A172 (cell line): ENCODE measurements at regions not wholly inside any gene's neighbourhood (a gene's known extent, or its start where the extent isn't known, plus 50 kb on each side); places are given as distances from the start of the nearest gene placed in this dataset.

Source experiments
- DNase-seq: peaks from one replicate; pipeline ENCODE4 v3.0.0-alpha.2; 2015; ENCODE audit warnings: low spot score

GRCh38 chr3:21142031-21142430 lies 609.0 kb downstream of the ZNF385D start:
- no peak for DNase-seq

GRCh38 chr3:21140785-21141184 lies 610.2 kb downstream of the ZNF385D start:
- no peak for DNase-seq

DNA sequence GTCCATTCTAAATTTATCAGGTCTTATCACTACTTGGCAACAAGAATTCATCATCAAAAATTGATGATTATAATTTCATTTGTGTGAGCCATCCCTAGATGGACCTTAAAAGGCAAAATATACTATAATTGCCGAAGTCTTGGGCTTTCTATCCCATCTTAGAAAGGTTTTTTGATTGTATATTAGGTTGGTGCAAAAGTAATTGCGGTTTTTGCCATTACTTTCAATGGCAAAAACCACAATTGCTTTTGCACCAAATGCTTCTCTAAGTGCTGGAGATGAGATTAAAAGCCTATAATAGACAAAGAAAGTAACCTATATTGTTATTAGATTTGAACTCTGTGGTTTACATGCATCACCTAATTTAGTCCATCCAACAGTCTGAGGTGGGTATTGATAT lies 612.9 kb downstream of the ZNF385D start:
- no peak for DNase-seq

- DNase-seq: no peak
These were observed 618.1 kb downstream of the ZNF385D start for GRCh38 chr3:21132896-21133295.

DNA sequence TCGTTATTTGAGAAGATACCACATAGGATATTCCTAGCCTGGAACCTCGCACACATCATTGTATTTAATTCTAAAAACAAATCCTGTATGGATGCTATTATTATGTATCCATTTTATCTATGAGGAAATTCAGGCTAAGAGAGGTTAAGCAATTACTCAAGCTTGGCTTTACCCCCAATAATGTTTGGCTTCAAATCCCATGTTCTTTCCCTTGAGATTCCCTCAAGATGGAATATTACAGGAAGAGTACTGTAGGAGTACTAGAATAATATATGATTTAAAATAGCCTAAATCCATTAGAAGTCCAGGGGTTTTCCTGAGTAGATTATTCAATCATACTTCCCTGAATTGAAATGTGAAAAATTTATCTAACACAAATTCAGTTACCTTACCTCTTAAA lies 630.2 kb downstream of the ZNF385D start:
- no peak for DNase-seq

DNA sequence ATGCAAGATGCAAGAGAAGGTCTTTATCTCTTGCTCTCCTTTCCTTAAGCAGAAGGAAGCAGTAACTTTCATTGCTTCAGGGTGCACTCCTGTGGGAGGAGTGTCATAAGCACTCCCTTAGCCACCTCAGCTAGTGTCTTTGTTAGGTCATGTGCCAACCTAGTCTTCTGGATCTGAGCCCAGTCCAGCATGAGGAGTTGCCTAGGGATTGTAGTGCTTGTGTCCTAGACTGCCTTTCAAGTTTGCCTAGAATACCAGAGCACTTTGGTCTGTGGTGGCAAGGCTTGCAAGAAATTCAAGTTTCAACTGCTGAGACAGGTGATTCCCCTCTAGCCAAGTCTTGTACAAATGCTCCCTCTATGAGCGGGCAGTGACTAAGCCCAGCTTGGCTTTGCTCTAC lies 633.6 kb downstream of the ZNF385D start:
- DNase-seq: no peak

- DNase-seq: no peak
These were observed 642.0 kb downstream of the ZNF385D start for GRCh38 chr3:21109056-21109455.

DNA sequence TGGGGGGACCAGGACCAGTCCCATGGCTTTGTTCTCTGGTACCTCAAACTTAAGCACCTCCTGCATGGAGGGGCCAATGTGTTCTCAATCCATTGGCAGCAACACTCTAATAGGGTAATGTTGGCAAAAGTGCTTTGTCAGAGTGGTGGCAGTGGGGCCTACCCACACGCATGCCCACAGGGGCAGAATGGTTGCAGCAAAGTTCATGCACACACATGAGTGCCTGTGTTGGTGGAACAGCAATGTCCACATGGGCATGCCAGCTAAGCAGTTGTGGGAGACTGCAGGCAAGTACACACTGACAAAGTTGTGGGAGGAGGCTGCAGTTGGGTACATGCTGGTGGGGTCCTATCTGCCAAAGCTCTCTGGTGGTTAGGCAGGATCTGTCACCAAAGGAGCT lies 645.2 kb downstream of the ZNF385D start:
- DNase-seq: no peak

DNA sequence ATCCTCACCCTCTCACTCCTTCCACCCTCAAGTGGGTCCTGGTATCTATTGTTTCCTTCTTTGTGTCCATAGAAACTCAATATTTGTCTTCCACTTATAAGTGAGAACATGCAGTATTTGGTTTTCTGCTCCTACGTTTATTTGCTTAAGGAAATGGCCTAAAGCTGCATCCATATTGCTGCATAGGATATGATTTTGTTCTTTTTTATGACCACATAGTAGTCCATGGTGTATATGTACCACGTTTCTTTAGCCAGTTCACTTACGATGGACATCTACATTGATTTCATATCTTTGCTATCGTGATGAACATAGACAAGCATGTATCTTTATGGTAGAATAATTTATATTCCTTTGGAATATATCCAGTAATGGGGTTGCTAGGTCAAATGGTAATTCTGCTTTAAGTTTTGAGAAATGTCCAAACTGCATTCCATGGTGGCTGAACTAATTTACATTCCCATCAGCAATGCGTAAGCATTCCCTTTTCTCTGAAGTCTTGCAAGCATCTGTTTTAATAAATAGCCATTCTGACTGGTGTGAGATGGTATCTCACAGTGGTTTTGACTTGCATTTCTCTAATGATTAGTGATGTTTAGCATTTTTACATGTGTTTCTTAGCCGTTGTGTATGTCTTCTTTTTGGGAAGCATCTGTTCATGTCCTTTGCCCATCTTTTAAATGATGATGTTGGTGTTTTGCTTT lies 650.2 kb downstream of the ZNF385D start:
- DNase-seq: no peak

GRCh38 chr3:21094686-21095085 lies 656.3 kb downstream of the ZNF385D start:
- DNase-seq: no peak

DNA sequence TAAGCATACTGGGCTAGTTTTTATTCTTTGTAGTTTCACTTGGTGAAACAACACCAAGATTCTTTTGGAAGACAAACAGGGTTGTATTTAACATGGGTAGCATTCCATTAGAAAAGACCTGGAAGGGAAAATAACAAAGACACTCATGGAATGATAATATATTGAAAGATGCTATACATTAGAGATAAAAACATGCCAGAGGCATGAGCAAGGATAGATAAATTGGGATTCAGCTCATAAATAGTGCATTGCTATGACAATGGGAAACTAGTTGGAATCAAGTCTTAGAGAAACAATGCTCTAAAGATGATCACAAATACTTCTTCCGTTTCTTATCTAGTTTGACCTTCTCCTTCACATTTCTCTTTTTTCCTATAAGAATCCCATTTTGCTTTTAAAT lies 677.4 kb downstream of the ZNF385D start:
- DNase-seq: no peak

DNA sequence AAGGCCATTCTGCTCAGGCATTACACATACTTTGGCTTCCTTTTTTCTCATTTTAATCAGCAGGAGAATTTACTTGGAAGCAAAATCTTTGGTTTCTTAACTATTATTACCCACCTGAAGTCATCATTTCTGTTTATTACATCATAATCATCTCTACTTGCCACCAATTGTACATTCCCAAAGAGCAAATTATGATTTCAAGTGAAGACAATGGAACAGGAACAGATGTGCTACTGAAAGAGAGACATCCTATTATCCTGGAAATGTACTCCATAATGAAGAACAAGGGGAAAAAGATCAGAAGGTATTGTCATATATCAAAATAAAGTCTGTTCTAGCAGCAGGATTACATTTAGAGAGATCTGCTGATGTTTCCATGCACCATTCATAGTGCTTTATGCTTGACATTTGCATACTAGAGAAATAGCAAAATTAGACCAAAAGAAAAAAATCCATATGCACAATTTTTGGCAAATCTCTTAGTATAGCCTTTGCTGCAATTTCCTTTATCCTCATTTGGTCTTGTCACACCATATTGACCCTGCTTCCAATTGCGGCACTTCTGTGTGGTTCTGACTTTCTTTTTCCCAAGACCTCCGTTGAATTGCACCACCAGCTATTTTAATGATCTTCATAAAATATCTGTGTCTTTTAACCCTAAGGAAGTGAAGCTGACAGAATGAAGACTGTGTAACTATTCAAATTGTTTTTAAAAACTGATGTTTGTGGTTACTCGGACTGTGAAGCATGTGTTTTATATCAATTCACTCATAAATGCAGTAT lies 683.8 kb downstream of the ZNF385D start:
- no peak for DNase-seq

DNA sequence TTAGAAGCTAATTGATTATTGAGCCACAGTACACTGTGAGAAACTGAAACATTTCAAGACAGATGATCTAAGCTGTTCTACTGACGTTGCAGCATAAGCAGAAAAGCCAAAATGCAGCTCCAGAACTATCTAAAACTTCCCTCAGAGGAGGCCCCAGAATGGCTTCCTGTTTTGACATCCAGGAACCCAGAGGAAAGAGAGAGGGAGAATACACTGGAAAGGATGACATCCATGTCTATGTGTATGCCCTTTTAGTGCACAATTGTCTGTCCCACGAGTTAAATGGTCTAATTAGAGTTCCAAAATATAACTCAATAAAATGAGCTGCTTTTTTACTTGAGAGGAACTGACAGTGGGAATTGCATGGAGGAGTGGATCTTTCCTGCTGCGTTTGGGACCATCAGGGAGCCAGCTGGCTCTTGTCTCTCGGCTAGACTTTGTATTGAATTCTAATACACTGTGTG lies 688.1 kb downstream of the ZNF385D start:
- DNase-seq: no peak

DNA sequence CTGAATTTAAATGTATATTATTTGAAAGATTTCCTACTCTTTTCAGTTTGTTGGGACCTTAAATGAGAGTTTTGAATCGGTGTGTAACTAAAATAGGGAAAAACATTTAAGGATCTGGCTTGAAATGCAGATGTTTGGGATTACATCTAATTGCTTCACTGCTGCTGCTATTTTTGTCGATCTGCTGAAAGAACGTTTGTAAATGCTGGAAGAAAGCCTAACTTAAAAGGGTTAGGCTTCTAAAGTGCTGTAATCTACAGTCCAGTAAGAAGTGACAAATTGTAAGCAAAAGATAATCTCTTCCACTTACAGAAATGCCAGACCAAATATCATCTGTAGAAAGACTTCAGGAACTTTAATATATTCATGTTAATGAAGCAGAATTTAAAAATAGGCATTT lies 691.6 kb downstream of the ZNF385D start:
- DNase-seq: no peak

- DNase-seq: no peak
These were observed 694.7 kb downstream of the ZNF385D start for GRCh38 chr3:21056293-21056692.

DNA sequence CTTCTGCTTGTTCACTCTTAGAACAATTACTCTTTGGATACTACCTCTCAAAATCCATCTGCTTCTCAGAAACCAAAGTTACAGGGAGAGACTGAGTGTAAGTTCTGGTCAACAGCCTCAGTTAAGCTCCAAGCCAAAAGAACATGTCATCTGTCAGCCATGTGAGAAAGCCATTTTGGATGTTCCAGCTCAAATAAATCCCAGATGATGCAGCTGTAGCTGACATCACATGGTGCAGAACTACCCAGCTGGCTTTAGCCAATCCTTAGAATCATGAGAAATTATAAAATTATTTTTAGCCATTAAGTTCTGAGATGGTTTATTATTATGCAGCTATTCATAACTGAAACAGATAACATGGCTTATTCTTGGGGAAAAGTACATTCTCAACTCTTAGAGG lies 696.0 kb downstream of the ZNF385D start:
- DNase-seq: no peak

DNA sequence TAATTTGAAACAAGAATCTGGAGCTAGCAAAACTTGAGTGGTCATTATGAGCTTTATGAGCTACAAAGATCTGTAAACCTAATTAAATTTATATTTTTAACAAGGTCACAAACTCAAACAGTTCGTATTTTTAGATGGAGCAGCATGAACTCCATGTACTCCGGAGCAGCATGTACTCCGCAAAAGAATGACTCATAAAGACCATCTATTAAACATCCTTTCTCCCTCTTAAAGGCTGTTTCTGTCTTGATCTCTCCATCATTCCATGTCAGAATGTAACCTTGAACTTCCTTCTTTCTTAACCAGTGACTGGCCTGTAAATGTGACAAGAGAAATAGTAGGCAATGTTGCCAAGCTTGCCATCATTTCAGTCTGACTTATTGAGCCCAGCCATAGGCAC lies 696.9 kb downstream of the ZNF385D start:
- DNase-seq: no peak

- DNase-seq: no peak
These were observed 701.5 kb downstream of the ZNF385D start for GRCh38 chr3:21049334-21050062.

GRCh38 chr3:21043139-21043538 lies 707.9 kb downstream of the ZNF385D start:
- DNase-seq: no peak

GRCh38 chr3:21042184-21042583 lies 708.8 kb downstream of the ZNF385D start:
- no peak for DNase-seq

GRCh38 chr3:21041621-21042020 lies 709.4 kb downstream of the ZNF385D start:
- no peak for DNase-seq

GRCh38 chr3:21036888-21037287 lies 714.1 kb downstream of the ZNF385D start:
- DNase-seq: no peak

GRCh38 chr3:21028412-21028811 lies 722.6 kb downstream of the ZNF385D start:
- no peak for DNase-seq
